ENCODE measurements at regions not wholly inside any gene's neighbourhood (a gene's known extent, or its start where the extent isn't known, plus 50 kb on each side); places are given as distances from the start of the nearest gene placed in this dataset.

GRCh38 chr10:22837351-22837750, 90.5 kb upstream of the ARMC3 start:
- H3K36me3 ChIP-seq (ENCODE audit: insufficient read depth in 1 of 2, low read depth in 1 of 2) = no peaks in the 10 kb centered on the region
- WGBS, 3 donors = 80 to 83% (median 82%) methylated on average over 7 of the region's 7 CpGs
- no peak overlapping the region for H3K27ac ChIP-seq
- intact Hi-C loops (cut with DNase I) = no loop called here
- no peaks in the 10 kb centered on the region for H3K9me3 ChIP-seq
- TF ChIP-seq CTCF (IDR thresholded peaks at IDR 0.05) = no peak
- no peak overlapping the region for H3K4me3 ChIP-seq
- H3K4me1 ChIP-seq = no peaks in the 10 kb centered on the region
- no peaks in the 10 kb centered on the region for H3K27me3 ChIP-seq (ENCODE audit: insufficient read depth in 3 of 3, low read length in 2 of 3)
- no peak for ATAC-seq
- no peak for DNase-seq

- ATAC-seq = no peak
Observed at GRCh38 chr10:22834471-22834870, 93.4 kb upstream of the ARMC3 start.

GRCh38 chr10:22833781-22834180, 94.1 kb upstream of the ARMC3 start:
- 52 to 74% (median 72%) methylated on average over 1 of the region's 1 CpG for WGBS, 3 donors
- no peak overlapping the region for H3K4me3 ChIP-seq
- no peak overlapping the region for H3K27ac ChIP-seq
- no peaks in the 10 kb centered on the region for H3K4me1 ChIP-seq
- ATAC-seq (no peak), DNase-seq (no peak)
- no peak for TF ChIP-seq CTCF (IDR thresholded peaks at IDR 0.05)
- H3K27me3 ChIP-seq (ENCODE audit: insufficient read depth in 3 of 3, low read length in 2 of 3) = no peaks in the 10 kb centered on the region
- H3K36me3 ChIP-seq (ENCODE audit: insufficient read depth in 1 of 2, low read depth in 1 of 2) = no peaks in the 10 kb centered on the region
- no peaks in the 10 kb centered on the region for H3K9me3 ChIP-seq
- intact Hi-C loops (cut with DNase I) = no loop called here

More at GRCh38 chr10:22834471-22834870, 93.4 kb upstream of the ARMC3 start:
- H3K4me3 ChIP-seq = no peak overlapping the region
- intact Hi-C loops (cut with DNase I) = no loop called here
- DNase-seq = no peak
- no peaks in the 10 kb centered on the region for H3K4me1 ChIP-seq
- no peaks in the 10 kb centered on the region for H3K27me3 ChIP-seq (ENCODE audit: insufficient read depth in 3 of 3, low read length in 2 of 3)
- no peak for TF ChIP-seq CTCF (IDR thresholded peaks at IDR 0.05)
- no peaks in the 10 kb centered on the region for H3K36me3 ChIP-seq (ENCODE audit: insufficient read depth in 1 of 2, low read depth in 1 of 2)
- H3K27ac ChIP-seq = no peak overlapping the region
- no peaks in the 10 kb centered on the region for H3K9me3 ChIP-seq
- 76 to 80% (median 77%) methylated on average over 3 of the region's 3 CpGs for WGBS, 3 donors

DNA sequence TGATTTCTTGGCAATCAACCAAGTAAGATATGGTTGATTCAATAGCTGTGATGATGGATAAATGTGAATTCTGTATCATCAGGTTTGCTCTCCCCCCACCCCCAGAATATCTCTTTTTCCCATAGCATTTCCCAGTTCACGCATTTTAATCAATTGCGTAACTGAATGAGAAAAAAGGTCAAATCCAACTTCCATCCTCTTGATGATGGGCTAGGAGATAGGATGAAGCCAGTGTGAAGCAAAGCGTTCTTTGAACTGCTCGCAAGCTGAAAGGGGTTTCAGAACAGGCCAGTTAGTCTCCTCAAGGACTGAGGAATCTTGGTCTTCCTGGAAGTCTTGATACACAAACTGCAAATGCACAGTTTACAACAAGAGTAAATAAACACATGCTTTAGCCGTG, 94.5 kb upstream of the ARMC3 start:
- DNase-seq (no peak), ATAC-seq (no peak)
- no peaks in the 10 kb centered on the region for H3K9me3 ChIP-seq
- intact Hi-C loops (cut with DNase I) = no loop called here
- H3K27ac ChIP-seq = no peak overlapping the region
- no peak for TF ChIP-seq CTCF (IDR thresholded peaks at IDR 0.05)
- 91 to 95% (median 92%) methylated on average over 5 of the region's 5 CpGs for WGBS, 3 donors
- H3K27me3 ChIP-seq (ENCODE audit: insufficient read depth in 3 of 3, low read length in 2 of 3) = no peaks in the 10 kb centered on the region
- no peaks in the 10 kb centered on the region for H3K4me1 ChIP-seq
- no peak overlapping the region for H3K4me3 ChIP-seq
- no peaks in the 10 kb centered on the region for H3K36me3 ChIP-seq (ENCODE audit: insufficient read depth in 1 of 2, low read depth in 1 of 2)

DNA sequence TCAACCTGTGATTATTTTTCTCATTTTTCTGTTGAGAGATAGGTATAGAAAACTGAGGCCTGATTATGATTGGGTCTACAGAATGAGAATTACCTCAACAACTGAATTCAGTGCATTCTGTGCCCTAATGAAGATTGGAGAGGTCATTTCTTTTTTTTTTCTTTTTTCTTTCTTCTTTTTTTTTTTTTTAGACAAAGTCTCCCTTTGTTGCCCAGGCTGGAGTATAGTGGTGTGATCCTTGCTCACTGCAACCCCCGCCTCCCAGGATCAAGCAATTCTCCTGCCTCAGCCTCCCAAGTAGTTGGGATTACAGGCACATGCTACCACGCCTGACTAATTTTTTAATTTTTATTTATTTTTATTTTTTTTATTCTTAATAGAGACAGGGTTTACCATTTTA, 95.0 kb upstream of the ARMC3 start:
- DNase-seq = no peak
- TF ChIP-seq CTCF (IDR thresholded peaks at IDR 0.05) = no peak
- WGBS, 3 donors = 94 to 99% (median 97%) methylated on average over 2 of the region's 2 CpGs
- H3K4me3 ChIP-seq = no peak overlapping the region
- H3K27ac ChIP-seq = no peak overlapping the region
- H3K36me3 ChIP-seq (ENCODE audit: insufficient read depth in 1 of 2, low read depth in 1 of 2) = no peaks in the 10 kb centered on the region
- H3K4me1 ChIP-seq = no peaks in the 10 kb centered on the region
- no peaks in the 10 kb centered on the region for H3K27me3 ChIP-seq (ENCODE audit: insufficient read depth in 3 of 3, low read length in 2 of 3)
- H3K9me3 ChIP-seq = no peaks in the 10 kb centered on the region
- intact Hi-C loops (cut with DNase I) = no loop called here
- ATAC-seq = no peak

Data from psoas muscle (tissue), 7 donors.